GM12891 (cell line): ENCODE measurements at regions not wholly inside any gene's neighbourhood (a gene's known extent, or its start where the extent isn't known, plus 50 kb on each side); places are given as distances from the start of the nearest gene placed in this dataset.

Experiments used
- DNase-seq: peaks from one replicate; pipeline ENCODE4 v3.0.0; 2011; ENCODE audit warnings: low spot score; ENCODE audit not compliant: insufficient read length
- FAIRE-seq: peaks from 2 replicates; lab custom pipeline; 2011; peaks lifted over from hg19 to GRCh38; lab: Jason Lieb, UNC
- PAX5 ChIP-seq: IDR thresholded peaks from 2 replicates; pipeline ENCODE4 v1.6.1; 2011; ENCODE audit warnings: low read length, moderate library complexity, mild to moderate bottlenecking; ENCODE audit not compliant: insufficient read depth, severe bottlenecking
- POLR2A ChIP-seq: IDR thresholded peaks from 2 replicates; pipeline ENCODE4 v1.6.1; 2011; ENCODE audit warnings: low read depth, low read length, control low read depth
- POLR2AphosphoS5 ChIP-seq: IDR thresholded peaks from 2 replicates; pipeline ENCODE4 v1.6.1; 2011; ENCODE audit warnings: low read depth, low read length, control low read depth
- POU2F2 ChIP-seq: IDR thresholded peaks from 2 replicates; pipeline ENCODE4 v1.6.1; 2011; ENCODE audit warnings: low read depth, mild to moderate bottlenecking, control low read depth, low read length, moderate library complexity
- SPI1 ChIP-seq: IDR thresholded peaks from 2 replicates; pipeline ENCODE4 v1.6.1; 2011; ENCODE audit warnings: low read depth, low read length, control low read depth
- TAF1 ChIP-seq: IDR thresholded peaks from 2 replicates; pipeline ENCODE4 v1.6.1; 2011; ENCODE audit warnings: low read depth, low read length, control low read depth

GRCh38 chr4:125115476-125115875 lies 199.3 kb upstream of the FAT4 start:
- TF ChIP-seq POU2F2 (no peak), SPI1 (no peak), POLR2A (no peak), PAX5 (no peak), POLR2AphosphoS5 (no peak), TAF1 (no peak)
- DNase-seq (no peak), FAIRE-seq (no peak)

- DNase-seq (no peak), FAIRE-seq (no peak)
- no peak for TF ChIP-seq POLR2AphosphoS5
- no peak for TF ChIP-seq TAF1
- no peak for TF ChIP-seq PAX5
- no peak for TF ChIP-seq POU2F2
- TF ChIP-seq POLR2A = no peak
- TF ChIP-seq SPI1 = no peak
Measured at GRCh38 chr4:125112536-125112935, 202.2 kb upstream of the FAT4 start.

GRCh38 chr4:125111323-125111722 lies 203.4 kb upstream of the FAT4 start:
- DNase-seq (no peak), FAIRE-seq (no peak)
- no peak for TF ChIP-seq PAX5
- TF ChIP-seq TAF1 = no peak
- no peak for TF ChIP-seq SPI1
- no peak for TF ChIP-seq POLR2A
- no peak for TF ChIP-seq POU2F2

- no peak for TF ChIP-seq POLR2AphosphoS5
- no peak for TF ChIP-seq POLR2A
- no peak for TF ChIP-seq PAX5
- no peak for TF ChIP-seq POU2F2
- TF ChIP-seq TAF1 = no peak
- DNase-seq (no peak), FAIRE-seq (no peak)
Measured at GRCh38 chr4:125105561-125105960, 209.2 kb upstream of the FAT4 start.

- DNase-seq = no peak
- no peak for FAIRE-seq
- no peak for TF ChIP-seq SPI1
- TF ChIP-seq POU2F2 = no peak
- no peak for TF ChIP-seq PAX5
- no peak for TF ChIP-seq TAF1
- no peak for TF ChIP-seq POLR2A
- no peak for TF ChIP-seq POLR2AphosphoS5
Measured at GRCh38 chr4:125104616-125105015, 210.1 kb upstream of the FAT4 start.

GRCh38 chr4:125101719-125102118 lies 213.0 kb upstream of the FAT4 start:
- no peak for FAIRE-seq
- DNase-seq = no peak
- no peak for TF ChIP-seq TAF1
- no peak for TF ChIP-seq SPI1

GRCh38 chr4:125097729-125098128 lies 217.0 kb upstream of the FAT4 start:
- FAIRE-seq (no peak), DNase-seq (no peak)
- TF ChIP-seq POLR2AphosphoS5 (no peak), POLR2A (no peak), PAX5 (no peak), POU2F2 (no peak), TAF1 (no peak), SPI1 (no peak)

GRCh38 chr4:125096662-125097061 lies 218.1 kb upstream of the FAT4 start:
- no peak for DNase-seq
- TF ChIP-seq POU2F2 (no peak), TAF1 (no peak), SPI1 (no peak), POLR2AphosphoS5 (no peak), POLR2A (no peak), PAX5 (no peak)
- no peak for FAIRE-seq

- no peak for FAIRE-seq
- DNase-seq = no peak
- TF ChIP-seq PAX5 (no peak), TAF1 (no peak), POU2F2 (no peak), SPI1 (no peak), POLR2AphosphoS5 (no peak), POLR2A (no peak)
Measured at GRCh38 chr4:125091541-125091940, 223.2 kb upstream of the FAT4 start.

- DNase-seq = no peak
- TF ChIP-seq SPI1 = no peak
- no peak for TF ChIP-seq POLR2AphosphoS5
- no peak for TF ChIP-seq POU2F2
- TF ChIP-seq POLR2A = no peak
- no peak for TF ChIP-seq TAF1
- TF ChIP-seq PAX5 = no peak
- no peak for FAIRE-seq
Measured at GRCh38 chr4:125091101-125091500, 223.7 kb upstream of the FAT4 start.

- no peak for DNase-seq
- FAIRE-seq = no peak
- no peak for TF ChIP-seq PAX5
- TF ChIP-seq TAF1 = no peak
- TF ChIP-seq POU2F2 = no peak
- no peak for TF ChIP-seq SPI1
- no peak for TF ChIP-seq POLR2A
- TF ChIP-seq POLR2AphosphoS5 = no peak
Measured at GRCh38 chr4:125084608-125085007, 230.1 kb upstream of the FAT4 start.
